HepG2 (cell line): ENCODE measurements at regions not wholly inside any gene's neighbourhood (a gene's known extent, or its start where the extent isn't known, plus 50 kb on each side); places are given as distances from the start of the nearest gene placed in this dataset.

Source experiments
- ZMYM2 ChIP-seq: sonication (generic); formaldehyde crosslinking; IDR thresholded peaks from 2 replicates; pipeline ENCODE4 v1.8.0; 2022; ENCODE audit warnings: mild to moderate bottlenecking, missing genetic modification reagents
- ZNF362 ChIP-seq: sonication (generic); formaldehyde crosslinking; IDR thresholded peaks from 2 replicates; pipeline ENCODE4 v1.4.0; 2020; ENCODE audit warnings: missing genetic modification reagents, mild to moderate bottlenecking, borderline replicate concordance

GRCh38 chr2:161005170-161005569, 155.1 kb upstream of the TANK start:
- TF ChIP-seq ZNF362 (CRISPR knock-in tag) = no peak
- TF ChIP-seq ZMYM2 (CRISPR knock-in tag) = no peak
